KMS-11 (cell line): ENCODE measurements at regions not wholly inside any gene's neighbourhood (a gene's known extent, or its start where the extent isn't known, plus 50 kb on each side); places are given as distances from the start of the nearest gene placed in this dataset.

Experiments
- H2AFZ ChIP-seq: fragments of 200-600 bp; sonication (generic); 2 replicates; pipeline ENCODE4 v1.6.1; 2016; ENCODE audit warnings: antibody characterized with exemption, mixed run types, low read depth
- H3K27ac ChIP-seq: fragments of 200-600 bp; sonication (generic); 2 replicates; pipeline ENCODE4 v1.6.1; 2016; ENCODE audit warnings: mild to moderate bottlenecking, mixed run types
- H3K27me3 ChIP-seq: fragments of 200-600 bp; sonication (generic); 2 replicates; pipeline ENCODE4 v1.6.1; 2017; ENCODE audit warnings: mild to moderate bottlenecking, low read depth, mixed run types, moderate library complexity; ENCODE audit not compliant: insufficient read depth
- H3K36me3 ChIP-seq: fragments of 200-600 bp; sonication (generic); 2 replicates; pipeline ENCODE4 v1.6.1; 2017; ENCODE audit warnings: mild to moderate bottlenecking, mixed run types; ENCODE audit not compliant: insufficient read depth
- H3K4me1 ChIP-seq: fragments of 200-600 bp; sonication (generic); 2 replicates; pipeline ENCODE4 v1.6.1; 2016; ENCODE audit warnings: mild to moderate bottlenecking, low read depth, mixed run types; ENCODE audit not compliant: poor library complexity, severe bottlenecking
- H3K4me2 ChIP-seq: fragments of 200-600 bp; sonication (generic); 2 replicates; pipeline ENCODE4 v1.7.0; 2016; ENCODE audit warnings: mild to moderate bottlenecking, mixed run types
- H3K4me3 ChIP-seq: fragments of 200-600 bp; sonication (generic); IDR thresholded peaks from 2 replicates; pipeline ENCODE4 v1.6.1; 2017; ENCODE audit warnings: low read depth, low read length, mixed read lengths; ENCODE audit not compliant: insufficient read depth
- H3K79me2 ChIP-seq: fragments of 200-600 bp; sonication (generic); 2 replicates; pipeline ENCODE4 v1.6.1; 2016; ENCODE audit warnings: low read depth, mixed run types; ENCODE audit not compliant: insufficient read depth
- H3K9ac ChIP-seq: fragments of 200-600 bp; sonication (generic); 2 replicates; pipeline ENCODE4 v1.6.1; 2016; ENCODE audit warnings: mild to moderate bottlenecking, mixed run types
- H4K20me1 ChIP-seq: fragments of 200-600 bp; sonication (generic); 2 replicates; pipeline ENCODE4 v1.6.1; 2016; ENCODE audit warnings: mild to moderate bottlenecking, mixed run types; ENCODE audit not compliant: insufficient read depth
- TF ChIP-seq, protein P1 (sequence below): fragments of 200-600 bp; sonication (generic); conservative IDR thresholded peaks from 2 replicates; pipeline ENCODE4 v1.6.1; 2017; ENCODE audit warnings: low read depth, mild to moderate bottlenecking, antibody characterized with exemption, low read length, moderate library complexity, mixed read lengths

DNA sequence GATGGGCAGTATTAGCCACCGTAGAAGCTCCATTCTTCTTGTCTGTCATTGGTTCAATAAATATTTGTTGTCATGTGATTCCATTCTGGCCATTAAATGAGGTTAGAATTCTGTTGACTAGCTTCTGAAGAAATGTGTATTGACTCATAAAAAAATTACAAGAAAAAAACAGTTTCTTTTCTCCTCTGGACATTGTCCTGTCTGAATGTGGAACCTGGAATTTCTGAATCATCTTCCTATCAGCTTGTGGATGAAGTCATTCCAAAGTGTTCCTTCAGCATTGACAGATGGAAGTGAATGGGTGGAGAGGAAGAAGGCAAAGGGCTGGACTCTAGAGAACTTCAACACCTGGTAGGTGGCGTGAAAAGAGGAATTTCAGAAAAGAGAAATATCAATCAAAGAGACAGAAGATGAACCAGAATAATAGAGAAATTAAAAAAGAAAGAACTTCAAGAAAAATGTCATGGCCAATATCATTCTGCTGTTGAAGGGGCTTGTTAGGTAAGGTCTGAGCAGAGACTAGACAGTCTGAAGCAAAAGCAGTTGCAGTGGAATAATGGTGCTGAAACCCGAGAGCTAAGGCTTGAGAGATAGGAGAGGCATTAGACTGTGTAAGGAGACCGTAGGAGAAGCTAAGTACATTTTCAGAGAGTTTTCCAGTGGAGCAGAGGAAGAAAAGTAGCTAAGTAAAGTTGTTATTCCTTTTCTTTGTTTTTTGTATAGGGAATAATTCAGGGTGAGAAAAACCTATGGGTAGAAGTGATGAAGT lies 806.6 kb downstream of the SQOR start:
- TF ChIP-seq, protein P1, sequence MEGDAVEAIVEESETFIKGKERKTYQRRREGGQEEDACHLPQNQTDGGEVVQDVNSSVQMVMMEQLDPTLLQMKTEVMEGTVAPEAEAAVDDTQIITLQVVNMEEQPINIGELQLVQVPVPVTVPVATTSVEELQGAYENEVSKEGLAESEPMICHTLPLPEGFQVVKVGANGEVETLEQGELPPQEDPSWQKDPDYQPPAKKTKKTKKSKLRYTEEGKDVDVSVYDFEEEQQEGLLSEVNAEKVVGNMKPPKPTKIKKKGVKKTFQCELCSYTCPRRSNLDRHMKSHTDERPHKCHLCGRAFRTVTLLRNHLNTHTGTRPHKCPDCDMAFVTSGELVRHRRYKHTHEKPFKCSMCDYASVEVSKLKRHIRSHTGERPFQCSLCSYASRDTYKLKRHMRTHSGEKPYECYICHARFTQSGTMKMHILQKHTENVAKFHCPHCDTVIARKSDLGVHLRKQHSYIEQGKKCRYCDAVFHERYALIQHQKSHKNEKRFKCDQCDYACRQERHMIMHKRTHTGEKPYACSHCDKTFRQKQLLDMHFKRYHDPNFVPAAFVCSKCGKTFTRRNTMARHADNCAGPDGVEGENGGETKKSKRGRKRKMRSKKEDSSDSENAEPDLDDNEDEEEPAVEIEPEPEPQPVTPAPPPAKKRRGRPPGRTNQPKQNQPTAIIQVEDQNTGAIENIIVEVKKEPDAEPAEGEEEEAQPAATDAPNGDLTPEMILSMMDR: no peak
- Histone ChIP-seq H3K27ac (no peak overlapping the region), H4K20me1 (no peaks in the 10 kb centered on the region), H3K9ac (no peak overlapping the region), H2AFZ (no peak overlapping the region), H3K27me3 (no peaks in the 10 kb centered on the region), H3K36me3 (no peaks in the 10 kb centered on the region), H3K4me2 (no peak overlapping the region), H3K4me1 (no peaks in the 10 kb centered on the region), H3K79me2 (no peaks in the 10 kb centered on the region), H3K4me3 (no peak overlapping the region)

DNA sequence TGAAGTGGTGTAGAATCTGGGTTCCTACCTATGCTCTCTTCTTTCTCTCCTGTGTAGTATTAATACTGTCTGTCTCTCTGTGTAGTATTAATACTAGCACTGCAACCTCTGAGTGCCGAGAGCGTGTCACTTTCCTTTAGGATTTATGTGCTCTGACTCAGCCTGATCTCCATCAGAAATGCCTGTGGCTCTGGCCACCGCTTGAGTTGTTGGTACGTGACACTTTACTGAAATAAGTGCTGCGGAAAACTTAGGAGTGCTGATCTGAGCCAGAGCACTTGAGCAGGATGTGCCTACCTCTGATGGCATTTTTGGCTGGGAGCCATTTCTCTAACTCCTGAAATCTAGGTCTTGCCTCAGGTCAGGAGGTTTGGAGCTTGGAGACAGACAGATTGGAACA lies 807.4 kb downstream of the SQOR start:
- H3K4me3 ChIP-seq: no peak overlapping the region
- H3K36me3 ChIP-seq: no peaks in the 10 kb centered on the region
- TF ChIP-seq, protein P1: no peak
- no peak overlapping the region for H3K27ac ChIP-seq
- H3K4me1 ChIP-seq: no peaks in the 10 kb centered on the region
- H2AFZ ChIP-seq: no peak overlapping the region
- H4K20me1 ChIP-seq: no peaks in the 10 kb centered on the region
- H3K79me2 ChIP-seq: no peaks in the 10 kb centered on the region
- no peak overlapping the region for H3K4me2 ChIP-seq
- no peaks in the 10 kb centered on the region for H3K27me3 ChIP-seq
- H3K9ac ChIP-seq: no peak overlapping the region

DNA sequence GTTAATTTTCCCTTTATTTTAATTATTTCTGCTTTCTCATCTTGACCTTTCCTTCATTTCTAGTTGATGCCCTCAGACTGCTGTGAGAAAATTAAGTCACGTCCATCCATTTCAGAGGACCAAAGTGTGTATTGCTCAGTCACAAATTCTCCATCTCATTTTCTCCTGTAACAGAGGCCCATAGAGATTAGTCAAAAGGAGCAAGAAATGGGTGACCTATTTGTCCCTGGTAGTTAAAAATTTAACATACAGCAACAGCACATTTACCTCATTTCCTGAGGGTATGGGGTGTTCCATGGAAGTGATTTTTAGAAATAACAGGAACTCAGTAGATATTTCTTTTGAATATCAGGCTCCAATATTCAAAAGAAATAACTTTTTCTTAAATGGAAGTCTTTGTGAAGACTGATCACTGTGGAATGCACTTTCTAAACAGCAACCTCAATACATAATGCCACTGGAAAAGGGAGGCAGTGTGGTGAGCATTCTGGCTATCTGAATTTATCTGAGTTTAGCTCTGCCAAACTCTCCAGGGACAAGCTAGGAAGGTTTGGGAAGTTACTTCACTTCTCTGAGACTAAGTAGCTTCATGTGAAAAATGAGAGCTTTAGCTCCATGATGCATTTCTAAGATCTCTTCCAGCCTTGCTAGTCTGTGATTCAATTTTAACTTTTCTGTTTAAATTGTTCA lies 808.2 kb downstream of the SQOR start:
- TF ChIP-seq, protein P1: no peak
- no peaks in the 10 kb centered on the region for H3K36me3 ChIP-seq
- H3K27ac ChIP-seq: no peak overlapping the region
- H3K4me1 ChIP-seq: no peaks in the 10 kb centered on the region
- H3K4me3 ChIP-seq: no peak overlapping the region
- H3K9ac ChIP-seq: no peak overlapping the region
- H3K27me3 ChIP-seq: no peaks in the 10 kb centered on the region
- H3K79me2 ChIP-seq: no peaks in the 10 kb centered on the region
- no peak overlapping the region for H2AFZ ChIP-seq
- H3K4me2 ChIP-seq: no peak overlapping the region
- no peaks in the 10 kb centered on the region for H4K20me1 ChIP-seq

DNA sequence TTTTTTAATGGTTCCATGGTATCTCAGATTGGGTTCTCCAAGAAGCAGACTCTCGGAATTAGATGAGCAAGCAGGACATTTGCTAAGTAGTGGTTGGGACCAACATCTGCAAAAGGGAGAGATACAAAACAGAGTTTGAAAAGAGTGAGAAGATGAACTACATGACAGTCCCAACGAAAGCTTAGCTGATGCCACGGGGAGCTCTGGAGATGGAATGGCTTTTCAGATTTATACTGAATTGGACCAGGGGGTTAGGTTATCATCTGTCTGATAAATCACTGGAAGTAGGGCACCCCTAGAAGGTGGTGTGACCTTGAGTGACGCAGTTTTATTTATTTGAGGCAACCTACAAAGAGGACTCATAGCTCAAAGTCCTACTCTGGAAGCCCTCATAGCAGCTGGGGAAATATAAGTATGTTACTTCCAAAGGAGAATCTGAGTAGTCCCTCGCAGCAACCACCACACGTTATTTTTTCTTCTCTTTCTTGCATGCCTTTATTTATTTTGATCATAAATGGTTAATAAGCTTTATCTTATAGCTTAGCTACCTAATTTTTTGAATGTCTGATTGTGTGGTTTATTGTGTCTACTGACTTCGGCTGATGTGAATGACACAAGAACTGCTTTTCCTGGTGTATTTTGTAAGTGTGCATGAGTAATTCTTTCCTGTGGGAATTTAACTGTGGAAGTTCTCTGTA lies 815.4 kb downstream of the SQOR start:
- Histone ChIP-seq H3K79me2 (no peaks in the 10 kb centered on the region), H3K27ac (no peak overlapping the region), H3K27me3 (no peaks in the 10 kb centered on the region), H3K9ac (no peak overlapping the region), H3K4me3 (no peak overlapping the region), H4K20me1 (no peaks in the 10 kb centered on the region), H2AFZ (no peak overlapping the region), H3K4me2 (no peak overlapping the region), H3K4me1 (no peaks in the 10 kb centered on the region), H3K36me3 (no peaks in the 10 kb centered on the region)
- TF ChIP-seq, protein P1: no peak
